HepG2 (cell line): ENCODE measurements at regions not wholly inside any gene's neighbourhood (a gene's known extent, or its start where the extent isn't known, plus 50 kb on each side); places are given as distances from the start of the nearest gene placed in this dataset.
A peak's percentile ranks its signal among the peaks of the same experiment; 100 is the strongest.

Experiments used
- ATAC-seq: fragments of 200-7000 bp; cut with Tn5 transposase; 3 replicates; pipeline ENCODE4 v1.9.1; 2020; ENCODE audit warnings: mild to moderate bottlenecking, moderate library complexity
- BruUV-seq: library from RNA; stranded (reverse); fragments of 400-500 nt; replicated peaks from 2 replicates; lab custom pipeline; 2021; lab: Mats Ljungman, UMichigan
- CTCF ChIA-PET: fragments of 300-600 bp; formaldehyde crosslinking; extraction: SDS; loops from one replicate; lab custom pipeline; 2021; ENCODE audit warnings: low total read pairs, inconsistent platforms, low intra/inter-chr PET ratio; lab: Yijun Ruan, JAX
- POLR2A ChIA-PET: fragments of 350-600 bp; sonication (Branson Sonifier 250); formaldehyde crosslinking; loops from one replicate; lab custom pipeline; 2020; ENCODE audit warnings: antibody characterized with exemption, inconsistent platforms; lab: Yijun Ruan, JAX
- DNase-seq: peaks from one replicate; pipeline ENCODE4 v3.0.0-alpha.2; 2015; ENCODE audit warnings: low spot score
- FAIRE-seq: peaks from 3 replicates; lab custom pipeline; 2011; peaks lifted over from hg19 to GRCh38; lab: Jason Lieb, UNC
- H2AFZ ChIP-seq: one replicate; pipeline ENCODE4 v1.6.1; 2011; ENCODE audit warnings: low read length, inconsistent platforms
- H3K27ac ChIP-seq: fragments of 300-600 bp; 3 replicates; pipeline ENCODE4 v1.8.0; 2011; ENCODE audit warnings: mixed run types, mild to moderate bottlenecking, mixed read lengths, low read length, inconsistent platforms; ENCODE audit not compliant: insufficient read depth; ENCODE audit errors: extremely low read length
- H3K27me3 ChIP-seq, 2 experiments: fragments of 200-600 bp in 1 of 2; 2 replicates in 1 of 2; 3 replicates in 1 of 2; pipeline versions ENCODE4 v1.6.0 to v1.8.0; 2011; ENCODE audit warnings: low read length in 2 of 2, mild to moderate bottlenecking in 2 of 2, moderate library complexity in 2 of 2, inconsistent platforms in 1 of 2; ENCODE audit not compliant: insufficient read depth in 2 of 2, control insufficient read depth in 1 of 2
- H3K36me3 ChIP-seq, 2 experiments: fragments of 200-600 bp in 1 of 2; replicated peaks in 1 of 2; 2 replicates in 1 of 2; 3 replicates in 1 of 2; pipeline versions ENCODE4 v1.5.1 to v1.8.0; 2011; ENCODE audit warnings: low read length in 2 of 2, inconsistent platforms in 1 of 2; ENCODE audit not compliant: insufficient read depth in 2 of 2, control insufficient read depth in 1 of 2
- H3K4me1 ChIP-seq: 2 replicates; pipeline ENCODE4 v1.5.1; 2012; ENCODE audit warnings: low read length, inconsistent platforms; ENCODE audit not compliant: insufficient read depth
- H3K4me2 ChIP-seq: 2 replicates; pipeline ENCODE4 v1.6.0; 2011; ENCODE audit warnings: low read depth, low read length, inconsistent platforms
- H3K4me3 ChIP-seq, 3 experiments: fragments of 200-600 bp in 1 of 3; sonication (generic), shearing (Covaris generic) in 1 of 3; replicated peaks in 1 of 3; 2 replicates each; pipeline ENCODE4 v1.5.1; 2011 to 2016; ENCODE audit warnings: low read length in 3 of 3, inconsistent platforms in 2 of 3, low read depth in 2 of 3, mild to moderate bottlenecking in 2 of 3, control low read depth in 1 of 3, mixed read lengths in 1 of 3; ENCODE audit not compliant: insufficient read depth in 1 of 3
- H3K79me2 ChIP-seq: one replicate; pipeline ENCODE4 v1.6.1; 2011; ENCODE audit warnings: low read length, inconsistent platforms; ENCODE audit not compliant: insufficient read depth
- H3K9ac ChIP-seq: 2 replicates; pipeline ENCODE4 v1.6.0; 2011; ENCODE audit warnings: mild to moderate bottlenecking, low read depth, low read length, inconsistent platforms; ENCODE audit not compliant: insufficient read depth
- H3K9me3 ChIP-seq: 2 replicates; pipeline ENCODE4 v1.5.1; 2012; ENCODE audit warnings: mild to moderate bottlenecking, low read length
- H4K20me1 ChIP-seq: 2 replicates; pipeline ENCODE4 v1.6.0; 2011; ENCODE audit warnings: inconsistent platforms, mild to moderate bottlenecking, low read length, moderate library complexity; ENCODE audit not compliant: insufficient read depth
- FOXM1 ChIP-seq: sonication (generic); formaldehyde crosslinking; IDR thresholded peaks from 2 replicates; pipeline ENCODE4 v1.5.0; 2020; ENCODE audit warnings: missing genetic modification reagents
- JUND ChIP-seq: sonication (generic); formaldehyde crosslinking; IDR thresholded peaks from 2 replicates; pipeline ENCODE4 v1.8.0; 2022; ENCODE audit warnings: mild to moderate bottlenecking, missing genetic modification reagents
- MAFK ChIP-seq, 2 experiments: IDR thresholded peaks in 1 of 2; conservative IDR thresholded peaks in 1 of 2; 2 replicates each; pipeline ENCODE4 v1.6.1; 2011; ENCODE audit warnings: improper control_type of control experiment in 2 of 2, low read length in 2 of 2
- SATB2 ChIP-seq: sonication (generic); formaldehyde crosslinking; IDR thresholded peaks from 2 replicates; pipeline ENCODE4 v1.5.0; 2020; ENCODE audit warnings: missing genetic modification reagents
- SNAPC2 ChIP-seq: sonication (generic); formaldehyde crosslinking; IDR thresholded peaks from 2 replicates; pipeline ENCODE4 v1.8.1; 2022; ENCODE audit warnings: mild to moderate bottlenecking, missing genetic modification reagents
- SNRNP70 ChIP-seq: fragments of 200-400 bp; formaldehyde crosslinking; IDR thresholded peaks from 2 replicates; pipeline ENCODE4 v1.6.1; 2017; ENCODE audit warnings: mild to moderate bottlenecking, low read depth, low read length, moderate library complexity
- ZFAT ChIP-seq: sonication (generic); formaldehyde crosslinking; conservative IDR thresholded peaks from 2 replicates; pipeline ENCODE4 v1.8.1; 2023; ENCODE audit warnings: missing genetic modification reagents, inconsistent platforms
- ZMAT3 ChIP-seq: sonication (generic); formaldehyde crosslinking; conservative IDR thresholded peaks from 2 replicates; pipeline ENCODE4 v1.7.0; 2021; ENCODE audit warnings: missing genetic modification reagents
- ZNF24 ChIP-seq: fragments of 450-650 bp; IDR thresholded peaks from 2 replicates; pipeline ENCODE4 v1.6.1; 2017; ENCODE audit warnings: antibody characterized with exemption, mild to moderate bottlenecking
- ZNF446 ChIP-seq: sonication (generic); formaldehyde crosslinking; IDR thresholded peaks from 2 replicates; pipeline ENCODE4 v1.5.0; 2020; ENCODE audit warnings: mild to moderate bottlenecking, missing genetic modification reagents
- ZNF562 ChIP-seq: sonication (generic); formaldehyde crosslinking; IDR thresholded peaks from 2 replicates; pipeline ENCODE4 v1.8.0; 2022; ENCODE audit warnings: missing genetic modification reagents, borderline replicate concordance
- WGBS: methylation state at CpG from one replicate; pipeline ENCODE4 v1.1.6; 2017; ENCODE audit warnings: low lambda C conversion rate; 5-methylcytosine and 5-hydroxymethylcytosine counted together
- in situ Hi-C: cut with HindIII; loops from 2 replicates; pipeline ENCODE4 v1.10.0; 2017; ENCODE audit warnings: low pct_unique_long_range_greater_than_20kb; ENCODE audit not compliant: extremely low pct_ligation_motif_present
- intact Hi-C: fragments of 100-400 bp; cut with micrococcal nuclease; formaldehyde crosslinking; loops from one replicate; pipeline ENCODE4 v1.10.0; 2022; ENCODE audit not compliant: unreplicated experiment
- TF ChIP-seq, protein P1 (sequence below): sonication (generic); formaldehyde crosslinking; IDR thresholded peaks from 2 replicates; pipeline ENCODE4 v1.4.0; 2020; ENCODE audit warnings: missing genetic modification reagents
- TF ChIP-seq, protein P2 (sequence below): IDR thresholded peaks from 2 replicates; pipeline ENCODE4 v1.6.1; 2016; ENCODE audit warnings: mild to moderate bottlenecking, missing biosample characterization, missing genetic modification reagents
- TF ChIP-seq, protein P3 (sequence below): IDR thresholded peaks from 2 replicates; pipeline ENCODE4 v1.6.1; 2016; ENCODE audit warnings: low read depth

DNA sequence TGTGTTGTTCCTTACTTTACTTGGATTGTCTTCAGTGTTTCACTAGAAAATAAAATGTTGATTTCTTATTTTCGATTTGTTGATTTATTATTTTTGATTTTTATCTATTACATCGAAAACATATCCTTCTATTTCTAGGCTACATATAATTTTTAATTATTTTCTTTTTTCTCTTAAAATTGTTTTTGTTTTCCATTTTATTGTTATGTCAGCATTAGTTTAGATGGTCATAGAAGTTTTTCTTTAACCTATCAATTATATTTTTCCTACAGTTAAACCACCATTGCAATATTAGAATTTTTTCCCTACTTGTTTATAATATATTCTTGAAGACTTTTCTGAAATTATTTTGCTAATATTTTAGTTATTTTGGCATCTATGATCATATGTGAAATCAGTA lies 1685.1 kb downstream of the RPA4 start:
- Histone ChIP-seq H3K36me3 (no peaks in the 10 kb centered on the region), H3K27me3 (no peaks in the 10 kb centered on the region), H3K4me3 (no peak overlapping the region), H3K4me2 (no peak overlapping the region), H3K27ac (no peak overlapping the region), H3K9me3 (no peaks in the 10 kb centered on the region), H3K79me2 (no peaks in the 10 kb centered on the region), H4K20me1 (no peaks in the 10 kb centered on the region), H2AFZ (no peak overlapping the region), H3K9ac (no peak overlapping the region), H3K4me1 (no peaks in the 10 kb centered on the region)
- ChIA-PET POLR2A (no interaction called here), CTCF (no interaction called here)
- TF ChIP-seq, protein P1, sequence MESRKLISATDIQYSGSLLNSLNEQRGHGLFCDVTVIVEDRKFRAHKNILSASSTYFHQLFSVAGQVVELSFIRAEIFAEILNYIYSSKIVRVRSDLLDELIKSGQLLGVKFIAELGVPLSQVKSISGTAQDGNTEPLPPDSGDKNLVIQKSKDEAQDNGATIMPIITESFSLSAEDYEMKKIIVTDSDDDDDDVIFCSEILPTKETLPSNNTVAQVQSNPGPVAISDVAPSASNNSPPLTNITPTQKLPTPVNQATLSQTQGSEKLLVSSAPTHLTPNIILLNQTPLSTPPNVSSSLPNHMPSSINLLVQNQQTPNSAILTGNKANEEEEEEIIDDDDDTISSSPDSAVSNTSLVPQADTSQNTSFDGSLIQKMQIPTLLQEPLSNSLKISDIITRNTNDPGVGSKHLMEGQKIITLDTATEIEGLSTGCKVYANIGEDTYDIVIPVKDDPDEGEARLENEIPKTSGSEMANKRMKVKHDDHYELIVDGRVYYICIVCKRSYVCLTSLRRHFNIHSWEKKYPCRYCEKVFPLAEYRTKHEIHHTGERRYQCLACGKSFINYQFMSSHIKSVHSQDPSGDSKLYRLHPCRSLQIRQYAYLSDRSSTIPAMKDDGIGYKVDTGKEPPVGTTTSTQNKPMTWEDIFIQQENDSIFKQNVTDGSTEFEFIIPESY (CRISPR knock-in tag) = no peak
- TF ChIP-seq MAFK (conservative IDR thresholded peaks at IDR 0.05 in 1 of 2, IDR thresholded peaks at IDR 0.05 in 1 of 2; ENCODE audit: low read length in 2 of 2) (peak in 1 of 2 experiments; percentile 48; a peak in 2 of 4 replicates), SNAPC2 (CRISPR knock-in tag) (no peak)
- WGBS = 2% methylated on average over 2 of the region's 2 CpGs
- no TSS peak for BruUV-seq
- intact Hi-C loops (no loop called here), in situ Hi-C loops (no loop called here)
- DNase-seq = no peak
- FAIRE-seq = no peak
- ATAC-seq = no peak

DNA sequence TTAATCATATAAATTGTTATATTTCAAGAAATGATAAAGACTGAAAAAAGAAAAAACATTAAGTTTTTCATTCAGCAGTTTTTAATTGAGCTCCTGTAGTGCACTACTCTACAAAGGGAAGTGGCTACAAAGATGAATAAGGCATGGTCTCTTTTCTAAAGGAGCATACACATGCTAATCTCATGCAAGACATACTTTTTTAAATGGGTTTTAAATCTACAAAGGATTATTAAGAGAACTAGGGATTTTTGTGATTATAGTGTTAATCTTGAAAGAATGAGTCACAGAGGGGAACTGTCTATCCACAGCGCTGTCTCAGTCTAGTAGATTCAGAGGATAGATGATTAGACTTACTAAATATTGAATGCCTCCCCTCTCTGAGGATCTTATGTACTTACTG lies 1722.2 kb downstream of the RPA4 start:
- DNase-seq = no peak
- H3K4me3 ChIP-seq = no peak overlapping the region
- CTCF ChIA-PET = no interaction called here
- no peak overlapping the region for H3K4me2 ChIP-seq
- H3K27me3 ChIP-seq = no peaks in the 10 kb centered on the region
- in situ Hi-C loops (no loop called here), intact Hi-C loops (no loop called here)
- no peaks in the 10 kb centered on the region for H4K20me1 ChIP-seq
- H3K36me3 ChIP-seq = no peaks in the 10 kb centered on the region
- no peak overlapping the region for H3K27ac ChIP-seq
- BruUV-seq = no TSS peak
- H3K9me3 ChIP-seq = no peaks in the 10 kb centered on the region
- H3K9ac ChIP-seq = no peak overlapping the region
- WGBS = 0% methylated on average over 1 of the region's 1 CpG
- ATAC-seq = no peak
- FAIRE-seq = no peak
- no peaks in the 10 kb centered on the region for H3K4me1 ChIP-seq
- H3K79me2 ChIP-seq = no peaks in the 10 kb centered on the region
- POLR2A ChIA-PET = no interaction called here
- H2AFZ ChIP-seq = no peak overlapping the region
- TF ChIP-seq ZNF24 (no peak), ZFAT (CRISPR knock-in tag) (no peak), SNRNP70 (no peak), ZNF446 (no peak), JUND (CRISPR knock-in tag) (no peak), ZNF562 (CRISPR knock-in tag) (no peak), SATB2 (CRISPR knock-in tag) (no peak), ZMAT3 (CRISPR knock-in tag) (no peak), FOXM1 (CRISPR knock-in tag) (no peak)
- TF ChIP-seq, protein P2, sequence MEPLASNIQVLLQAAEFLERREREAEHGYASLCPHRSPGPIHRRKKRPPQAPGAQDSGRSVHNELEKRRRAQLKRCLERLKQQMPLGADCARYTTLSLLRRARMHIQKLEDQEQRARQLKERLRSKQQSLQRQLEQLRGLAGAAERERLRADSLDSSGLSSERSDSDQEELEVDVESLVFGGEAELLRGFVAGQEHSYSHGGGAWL (CRISPR knock-in tag) = no peak
- TF ChIP-seq, protein P3, sequence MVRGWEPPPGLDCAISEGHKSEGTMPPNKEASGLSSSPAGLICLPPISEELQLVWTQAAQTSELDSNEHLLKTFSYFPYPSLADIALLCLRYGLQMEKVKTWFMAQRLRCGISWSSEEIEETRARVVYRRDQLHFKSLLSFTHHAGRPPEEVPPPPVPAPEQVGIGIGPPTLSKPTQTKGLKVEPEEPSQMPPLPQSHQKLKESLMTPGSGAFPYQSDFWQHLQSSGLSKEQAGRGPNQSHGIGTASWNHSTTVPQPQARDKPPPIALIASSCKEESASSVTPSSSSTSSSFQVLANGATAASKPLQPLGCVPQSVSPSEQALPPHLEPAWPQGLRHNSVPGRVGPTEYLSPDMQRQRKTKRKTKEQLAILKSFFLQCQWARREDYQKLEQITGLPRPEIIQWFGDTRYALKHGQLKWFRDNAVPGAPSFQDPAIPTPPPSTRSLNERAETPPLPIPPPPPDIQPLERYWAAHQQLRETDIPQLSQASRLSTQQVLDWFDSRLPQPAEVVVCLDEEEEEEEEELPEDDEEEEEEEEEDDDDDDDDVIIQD (CRISPR knock-in tag) = no peak
